ENCODE measurements at regions not wholly inside any gene's neighbourhood (a gene's known extent, or its start where the extent isn't known, plus 50 kb on each side); places are given as distances from the start of the nearest gene placed in this dataset.

GRCh38 chr4:60389633-60390032 lies 810.5 kb upstream of the ADGRL3 start:
- TF ChIP-seq CTCF (IDR thresholded peaks at IDR 0.05) = no peak
- TF ChIP-seq POLR2A (IDR thresholded peaks at IDR 0.05) = no peak

All from heart left ventricle (tissue), 13 donors.